ENCODE measurements at regions not wholly inside any gene's neighbourhood (a gene's known extent, or its start where the extent isn't known, plus 50 kb on each side); places are given as distances from the start of the nearest gene placed in this dataset.

GRCh38 chr3:177476921-177477435 lies 279.7 kb upstream of the TBL1XR1 start:
- ATAC-seq (no peak), FAIRE-seq (no peak), DNase-seq (no peak)
- no peaks in the 10 kb centered on the region for H3K36me3 ChIP-seq
- WGBS, 2 donors: 93 to 95% methylated on average over 6 of the region's 6 CpGs
- H3K27ac ChIP-seq: no peak overlapping the region
- no peak for TF ChIP-seq CTCF (IDR thresholded peaks at IDR 0.05)
- no peaks in the 10 kb centered on the region for H3K9me3 ChIP-seq
- H3K4me3 ChIP-seq: no peak overlapping the region
- peaks cover 14 to 18% (median 17%) of the 10 kb centered on the region in 3 donors for H3K4me1 ChIP-seq
- intact Hi-C loops (cut with DNase I): no loop called here
- no peaks in the 10 kb centered on the region for H3K27me3 ChIP-seq

GRCh38 chr3:177478170-177478867 lies 281.0 kb upstream of the TBL1XR1 start:
- Histone ChIP-seq H3K4me1 (peaks cover 14 to 18% (median 17%) of the 10 kb centered on the region in 3 donors), H3K27me3 (no peaks in the 10 kb centered on the region), H3K9me3 (no peaks in the 10 kb centered on the region), H3K27ac (peak overlapping the region; percentile 1 to 67 (median 38)), H3K36me3 (no peaks in the 10 kb centered on the region), H3K4me3 (no peak overlapping the region)
- FAIRE-seq (no peak), DNase-seq (peak in 3 of 6 donors; percentile 43 to 53 (median 46)), ATAC-seq (peak; percentile 94 to 96 (median 94))
- TF ChIP-seq CTCF (IDR thresholded peaks at IDR 0.05): no peak
- intact Hi-C loops (cut with DNase I): no loop called here
- WGBS, 2 donors: 3 to 6% methylated on average over 4 of the region's 4 CpGs

- intact Hi-C loops (cut with DNase I): no loop called here
- Histone ChIP-seq H3K4me1 (peaks cover 14 to 18% (median 17%) of the 10 kb centered on the region in 3 donors), H3K4me3 (no peak overlapping the region), H3K27ac (no peak overlapping the region), H3K36me3 (no peaks in the 10 kb centered on the region), H3K27me3 (no peaks in the 10 kb centered on the region), H3K9me3 (no peaks in the 10 kb centered on the region)
- no peak for TF ChIP-seq CTCF (IDR thresholded peaks at IDR 0.05)
- no peak for ATAC-seq
- no peak for FAIRE-seq
- no peak for DNase-seq
- WGBS, 2 donors: 70 to 75% methylated on average over 2 of the region's 2 CpGs
These were observed 282.3 kb upstream of the TBL1XR1 start for GRCh38 chr3:177479630-177480029.

GRCh38 chr3:177481329-177481728 lies 284.0 kb upstream of the TBL1XR1 start:
- H3K9me3 ChIP-seq: no peaks in the 10 kb centered on the region
- FAIRE-seq (no peak), DNase-seq (no peak), ATAC-seq (no peak)
- no peak overlapping the region for H3K4me3 ChIP-seq
- no peaks in the 10 kb centered on the region for H3K27me3 ChIP-seq
- no peak for TF ChIP-seq CTCF (IDR thresholded peaks at IDR 0.05)
- H3K27ac ChIP-seq: no peak overlapping the region
- no peaks in the 10 kb centered on the region for H3K36me3 ChIP-seq
- intact Hi-C loops (cut with DNase I): no loop called here
- WGBS, 2 donors: 90 to 93% methylated on average over 3 of the region's 3 CpGs
- peaks cover 14 to 18% (median 17%) of the 10 kb centered on the region in 3 donors for H3K4me1 ChIP-seq

GRCh38 chr3:177482048-177482691 lies 284.9 kb upstream of the TBL1XR1 start:
- H3K4me3 ChIP-seq: no peak overlapping the region
- FAIRE-seq: no peak
- no peaks in the 10 kb centered on the region for H3K36me3 ChIP-seq
- peaks cover 14 to 18% (median 17%) of the 10 kb centered on the region in 3 donors for H3K4me1 ChIP-seq
- ATAC-seq: no peak
- H3K27ac ChIP-seq: no peak overlapping the region
- intact Hi-C loops (cut with DNase I): no loop called here
- 69 to 72% methylated on average over 6 of the region's 6 CpGs for WGBS, 2 donors
- DNase-seq: no peak
- no peaks in the 10 kb centered on the region for H3K9me3 ChIP-seq
- no peak for TF ChIP-seq CTCF (IDR thresholded peaks at IDR 0.05)
- H3K27me3 ChIP-seq: no peaks in the 10 kb centered on the region

Data from pancreas (tissue), 10 donors.